ENCODE measurements at regions not wholly inside any gene's neighbourhood (a gene's known extent, or its start where the extent isn't known, plus 50 kb on each side); places are given as distances from the start of the nearest gene placed in this dataset.
A peak's percentile ranks its signal among the peaks of the same experiment; 100 is the strongest.

- no peak for DNase-seq
Observed at GRCh38 chr4:124199755-124200154, 512.8 kb downstream of the ANKRD50 start.

- DNase-seq = no peak
Observed at GRCh38 chr4:124201636-124202035, 510.9 kb downstream of the ANKRD50 start.

GRCh38 chr4:124202099-124202498, 510.4 kb downstream of the ANKRD50 start:
- no peak for DNase-seq

GRCh38 chr4:124203613-124204238, 508.8 kb downstream of the ANKRD50 start:
- no peak for DNase-seq

- no peak for DNase-seq
Observed at GRCh38 chr4:124206779-124207605, 505.5 kb downstream of the ANKRD50 start.

- no peak for DNase-seq
Observed at GRCh38 chr4:124209211-124209610, 503.3 kb downstream of the ANKRD50 start.

- no peak for DNase-seq
Observed at GRCh38 chr4:124209626-124210025, 502.9 kb downstream of the ANKRD50 start.

GRCh38 chr4:124210746-124211145, 501.8 kb downstream of the ANKRD50 start:
- DNase-seq = no peak

- no peak for DNase-seq
Observed at GRCh38 chr4:124212815-124213630, 499.5 kb downstream of the ANKRD50 start.

GRCh38 chr4:124219389-124219788, 493.1 kb downstream of the ANKRD50 start:
- DNase-seq = no peak

GRCh38 chr4:124224256-124224655, 488.3 kb downstream of the ANKRD50 start:
- no peak for DNase-seq

- DNase-seq = no peak
Observed at GRCh38 chr4:124227981-124228380, 484.6 kb downstream of the ANKRD50 start.

- no peak for DNase-seq
Observed at GRCh38 chr4:124230268-124230667, 482.3 kb downstream of the ANKRD50 start.

GRCh38 chr4:124234771-124235170, 477.8 kb downstream of the ANKRD50 start:
- no peak for DNase-seq

- no peak for DNase-seq
Observed at GRCh38 chr4:124243671-124244366, 468.7 kb downstream of the ANKRD50 start.

- no peak for DNase-seq
Observed at GRCh38 chr4:124253080-124253479, 459.5 kb downstream of the ANKRD50 start.

- DNase-seq = peak; percentile 21 to 70
Observed at GRCh38 chr4:124262211-124263179, 450.0 kb downstream of the ANKRD50 start.

- DNase-seq = no peak
Observed at GRCh38 chr4:124265701-124266100, 446.8 kb downstream of the ANKRD50 start.

- DNase-seq = no peak
Observed at GRCh38 chr4:124266721-124267120, 445.8 kb downstream of the ANKRD50 start.

GRCh38 chr4:124276461-124276860, 436.1 kb downstream of the ANKRD50 start:
- no peak for DNase-seq

GRCh38 chr4:124277691-124278090, 434.8 kb downstream of the ANKRD50 start:
- DNase-seq = no peak

- peak in 1 of 2 experiments; percentile 27 for DNase-seq
Observed at GRCh38 chr4:124278477-124278876, 434.1 kb downstream of the ANKRD50 start.
